ENCODE measurements at regions not wholly inside any gene's neighbourhood (a gene's known extent, or its start where the extent isn't known, plus 50 kb on each side); places are given as distances from the start of the nearest gene placed in this dataset.

DNA sequence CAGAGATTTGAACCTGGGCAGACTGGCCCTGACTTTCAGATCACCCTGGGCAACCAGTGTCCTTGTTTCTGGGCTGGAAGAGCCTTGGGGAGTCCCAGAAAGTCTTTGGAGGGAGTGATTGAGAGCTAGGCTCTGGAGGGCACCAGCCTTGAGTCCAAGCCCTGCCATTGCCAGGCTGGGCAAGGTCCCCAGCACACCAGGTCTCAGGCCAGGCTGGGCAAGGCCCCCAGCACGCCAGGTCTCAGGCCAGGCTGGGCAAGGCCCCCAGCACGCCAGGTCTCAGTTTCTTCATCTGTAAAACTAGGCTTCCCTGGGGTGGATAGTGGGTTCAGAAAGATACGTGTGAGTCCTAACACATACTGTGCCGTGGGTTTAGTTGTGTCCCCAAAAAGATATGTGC is 135.0 kb downstream of the IRF8 start:
- CTCF ChIA-PET: interaction anchor here (1.5 kb wide), 1 partner anchor 483 kb away, joined by 3 read pairs; no protein-coding TSS in a partner anchor

DNA sequence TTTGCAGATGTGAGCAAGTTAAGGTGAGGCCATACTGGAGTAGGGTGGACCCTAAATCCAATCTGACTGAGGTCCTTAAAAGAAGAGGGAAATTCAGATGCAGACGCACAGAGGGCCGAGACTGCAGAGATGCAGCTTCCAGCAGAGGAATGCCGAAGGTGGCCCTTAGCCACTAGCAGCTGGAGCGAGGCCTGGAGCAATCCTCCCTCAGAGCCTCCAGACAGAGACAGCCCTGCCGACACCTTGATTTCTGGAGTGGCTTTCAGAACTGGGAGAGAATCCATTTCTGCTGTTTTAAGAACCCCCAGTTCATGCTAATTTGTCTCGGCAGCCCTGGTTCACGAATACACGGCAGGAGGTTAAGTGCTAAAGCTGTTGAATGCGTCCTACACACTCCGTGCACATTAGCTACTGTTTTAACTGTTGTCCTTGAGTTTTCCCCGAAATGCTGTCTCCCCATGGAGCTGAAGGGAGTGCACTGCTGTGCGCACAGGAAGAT is 135.5 kb downstream of the IRF8 start:
- CTCF ChIA-PET: interaction anchor here (1.5 kb wide), 1 partner anchor 483 kb away, joined by 3 read pairs; no protein-coding TSS in a partner anchor
- no peak for DNase-seq (ENCODE audit: low spot score)
- POLR2A ChIA-PET (ENCODE audit: low non-redundant PET): no interaction called here

More for the DNA sequence above, 135.0 kb downstream of the IRF8 start:
- no peak for DNase-seq (ENCODE audit: low spot score)
- H3K27ac ChIP-seq: no peak overlapping the region
- TF ChIP-seq, protein P1, sequence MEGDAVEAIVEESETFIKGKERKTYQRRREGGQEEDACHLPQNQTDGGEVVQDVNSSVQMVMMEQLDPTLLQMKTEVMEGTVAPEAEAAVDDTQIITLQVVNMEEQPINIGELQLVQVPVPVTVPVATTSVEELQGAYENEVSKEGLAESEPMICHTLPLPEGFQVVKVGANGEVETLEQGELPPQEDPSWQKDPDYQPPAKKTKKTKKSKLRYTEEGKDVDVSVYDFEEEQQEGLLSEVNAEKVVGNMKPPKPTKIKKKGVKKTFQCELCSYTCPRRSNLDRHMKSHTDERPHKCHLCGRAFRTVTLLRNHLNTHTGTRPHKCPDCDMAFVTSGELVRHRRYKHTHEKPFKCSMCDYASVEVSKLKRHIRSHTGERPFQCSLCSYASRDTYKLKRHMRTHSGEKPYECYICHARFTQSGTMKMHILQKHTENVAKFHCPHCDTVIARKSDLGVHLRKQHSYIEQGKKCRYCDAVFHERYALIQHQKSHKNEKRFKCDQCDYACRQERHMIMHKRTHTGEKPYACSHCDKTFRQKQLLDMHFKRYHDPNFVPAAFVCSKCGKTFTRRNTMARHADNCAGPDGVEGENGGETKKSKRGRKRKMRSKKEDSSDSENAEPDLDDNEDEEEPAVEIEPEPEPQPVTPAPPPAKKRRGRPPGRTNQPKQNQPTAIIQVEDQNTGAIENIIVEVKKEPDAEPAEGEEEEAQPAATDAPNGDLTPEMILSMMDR (conservative IDR thresholded peaks at IDR 0.05; ENCODE audit: low read depth): no peak
- POLR2A ChIA-PET (ENCODE audit: low non-redundant PET): no interaction called here

DNA sequence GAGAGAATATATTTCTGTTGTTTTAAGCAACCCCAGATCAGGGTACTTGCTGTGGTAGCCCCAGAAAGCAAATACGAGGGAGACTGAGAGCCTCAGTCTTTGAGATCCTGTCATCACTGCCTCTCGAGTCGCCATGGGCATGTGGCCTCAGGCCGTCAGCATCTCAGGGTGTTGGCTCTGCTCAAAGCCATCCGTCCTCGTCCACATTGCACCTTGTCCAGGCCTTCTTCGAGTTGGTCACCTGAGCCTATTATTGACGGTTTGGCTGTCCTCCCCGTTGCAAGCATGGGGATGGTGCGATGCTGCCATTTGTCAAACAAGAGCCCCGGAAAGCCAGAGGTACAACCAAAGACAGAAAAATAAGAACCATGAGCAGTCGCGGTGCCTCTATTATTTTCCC is 136.9 kb downstream of the IRF8 start:
- ChIA-PET POLR2A (ENCODE audit: low non-redundant PET) (no interaction called here), CTCF (interaction anchor here (0.7 kb wide), 1 partner anchor 215 kb away, joined by 3 read pairs; no protein-coding TSS in a partner anchor)
- no peak overlapping the region for H3K27ac ChIP-seq
- TF ChIP-seq, protein P1 (conservative IDR thresholded peaks at IDR 0.05; ENCODE audit: low read depth): no peak
- DNase-seq (ENCODE audit: low spot score): no peak

More for the DNA sequence above, 135.5 kb downstream of the IRF8 start:
- TF ChIP-seq, protein P1 (conservative IDR thresholded peaks at IDR 0.05; ENCODE audit: low read depth): no peak
- H3K27ac ChIP-seq: no peak overlapping the region

DNA sequence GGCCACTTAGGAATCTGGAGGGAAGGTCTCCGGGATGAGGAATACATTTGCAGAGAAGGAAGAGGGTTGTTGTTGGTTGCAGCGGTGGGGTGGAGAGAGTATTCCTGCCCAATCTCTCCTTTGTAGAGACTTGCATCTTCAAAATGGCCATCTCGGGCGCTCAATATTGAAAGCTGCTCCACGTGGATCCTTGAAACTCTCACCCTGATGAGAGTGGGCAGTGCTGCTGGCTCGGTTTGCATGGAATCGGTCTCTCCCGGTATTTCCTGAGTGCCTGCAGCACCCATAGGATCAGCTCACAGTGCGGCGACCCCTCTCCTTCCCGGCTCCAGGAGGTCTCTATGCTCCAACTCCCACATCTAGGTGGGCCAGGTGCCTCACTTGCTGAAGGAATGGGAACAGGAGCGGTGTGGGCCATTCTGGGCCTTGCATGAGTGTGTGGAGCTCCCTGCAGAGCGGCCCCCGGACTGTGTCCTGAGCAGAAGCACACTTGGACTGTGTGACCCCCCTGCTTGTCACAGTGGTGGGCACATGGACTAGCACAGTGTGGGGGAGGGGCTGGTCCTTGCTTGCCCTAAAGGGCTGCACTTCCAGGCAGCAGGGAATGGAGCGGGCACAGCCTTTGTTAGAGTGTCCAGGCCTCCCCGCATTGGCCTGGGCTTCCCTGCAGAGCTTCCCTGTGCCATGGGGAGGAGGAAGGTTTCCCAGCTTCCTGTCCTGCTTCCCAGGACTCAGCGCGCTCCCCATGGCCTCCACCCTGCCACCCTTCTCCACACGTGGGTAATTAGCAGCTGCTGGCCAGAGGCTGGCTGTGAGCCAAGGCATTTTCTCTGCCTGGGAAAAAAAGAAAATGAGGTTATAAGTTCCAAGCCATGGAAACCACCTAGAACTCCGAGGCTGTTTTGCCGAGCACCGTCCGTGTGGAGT is 139.3 kb downstream of the IRF8 start:
- TF ChIP-seq, protein P1 (conservative IDR thresholded peaks at IDR 0.05; ENCODE audit: low read depth): no peak
- POLR2A ChIA-PET (ENCODE audit: low non-redundant PET): no interaction called here
- no peak overlapping the region for H3K27ac ChIP-seq
- no peak for DNase-seq (ENCODE audit: low spot score)
- CTCF ChIA-PET: no interaction called here

DNA sequence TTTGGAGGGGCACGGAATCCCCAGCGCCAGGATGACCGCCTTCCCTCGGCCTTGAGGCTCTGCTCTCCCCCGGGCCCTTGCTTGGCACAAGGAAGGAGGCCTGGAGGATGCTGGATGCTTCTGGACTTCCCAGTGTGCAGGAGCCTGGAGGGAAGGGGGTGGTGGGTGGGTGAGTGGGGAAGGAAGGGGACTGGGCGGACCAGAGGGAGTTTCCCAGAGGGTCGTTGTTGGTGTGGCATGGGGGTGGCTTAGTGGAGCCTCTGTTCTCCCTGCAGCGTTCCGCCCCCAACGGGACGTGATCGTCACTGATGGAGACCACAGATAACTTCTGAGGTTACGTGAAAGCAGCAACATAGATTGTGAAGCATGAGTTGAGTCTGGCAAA is 140.0 kb downstream of the IRF8 start:
- ChIA-PET CTCF (no interaction called here), POLR2A (ENCODE audit: low non-redundant PET) (no interaction called here)
- TF ChIP-seq, protein P1 (conservative IDR thresholded peaks at IDR 0.05; ENCODE audit: low read depth): no peak
- no peak for DNase-seq (ENCODE audit: low spot score)
- H3K27ac ChIP-seq: no peak overlapping the region

DNA sequence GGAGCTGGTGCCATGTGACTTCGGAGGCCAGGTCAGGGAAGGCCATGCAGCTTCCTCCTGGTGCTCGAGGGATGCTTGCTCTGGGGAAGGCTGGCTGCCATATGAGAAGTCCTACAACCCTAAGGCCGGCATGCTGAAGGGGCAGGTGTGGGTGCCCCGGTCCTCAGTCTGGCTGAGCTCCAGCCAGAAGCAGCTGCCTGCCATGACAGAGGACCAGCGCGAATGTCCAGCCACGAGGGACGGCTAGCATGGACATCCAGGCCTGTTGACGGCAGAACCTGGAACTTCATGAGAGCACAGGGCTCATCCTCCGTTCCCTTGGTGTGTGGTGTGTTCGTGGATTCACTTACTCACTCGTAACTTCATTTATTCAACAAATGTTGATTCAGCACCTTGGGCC is 140.6 kb downstream of the IRF8 start:
- CTCF ChIA-PET: interaction anchor here (0.6 kb wide), 1 partner anchor 34 kb away, joined by 3 read pairs; no protein-coding TSS in a partner anchor
- POLR2A ChIA-PET (ENCODE audit: low non-redundant PET): no interaction called here
- TF ChIP-seq, protein P1 (conservative IDR thresholded peaks at IDR 0.05; ENCODE audit: low read depth): no peak
- H3K27ac ChIP-seq: no peak overlapping the region
- DNase-seq (ENCODE audit: low spot score): no peak
